CMK (cell line): ENCODE measurements at regions not wholly inside any gene's neighbourhood (a gene's known extent, or its start where the extent isn't known, plus 50 kb on each side); places are given as distances from the start of the nearest gene placed in this dataset.

Experiments
- DNase-seq: peaks from one replicate; pipeline ENCODE4 v3.0.0-alpha.2; 2010; ENCODE audit warnings: low read depth

GRCh38 chr4:176902710-176903323, 110.1 kb upstream of the VEGFC start:
- DNase-seq = no peak

- DNase-seq = no peak
Measured at GRCh38 chr4:176906709-176907108, 114.0 kb upstream of the VEGFC start.

GRCh38 chr4:176910646-176911045, 117.9 kb upstream of the VEGFC start:
- no peak for DNase-seq

- no peak for DNase-seq
Measured at GRCh38 chr4:176919631-176920030, 126.9 kb upstream of the VEGFC start.

GRCh38 chr4:176920694-176921093, 128.0 kb upstream of the VEGFC start:
- DNase-seq = no peak

- no peak for DNase-seq
Measured at GRCh38 chr4:176921256-176921655, 128.5 kb upstream of the VEGFC start.

GRCh38 chr4:176924238-176924637, 131.5 kb upstream of the VEGFC start:
- no peak for DNase-seq

- no peak for DNase-seq
Measured at GRCh38 chr4:176925962-176926361, 133.2 kb upstream of the VEGFC start.

GRCh38 chr4:176927117-176927516, 134.4 kb upstream of the VEGFC start:
- DNase-seq = no peak

GRCh38 chr4:176927664-176928063, 134.9 kb upstream of the VEGFC start:
- DNase-seq = no peak

GRCh38 chr4:176939445-176939844, 146.7 kb upstream of the VEGFC start:
- DNase-seq = no peak

GRCh38 chr4:176945334-176945733, 152.6 kb upstream of the VEGFC start:
- DNase-seq = no peak

GRCh38 chr4:176949029-176949428, 156.3 kb upstream of the VEGFC start:
- DNase-seq = no peak

- no peak for DNase-seq
Measured at GRCh38 chr4:176953021-176953420, 160.3 kb upstream of the VEGFC start.

- DNase-seq = no peak
Measured at GRCh38 chr4:176957353-176958118, 164.8 kb upstream of the VEGFC start.

- no peak for DNase-seq
Measured at GRCh38 chr4:176959980-176960379, 167.3 kb upstream of the VEGFC start.

GRCh38 chr4:176963121-176963520, 170.4 kb upstream of the VEGFC start:
- DNase-seq = no peak

- peak; percentile 12 for DNase-seq
Measured at GRCh38 chr4:176964116-176964691, 171.5 kb upstream of the VEGFC start.

GRCh38 chr4:176967586-176967985, 174.9 kb upstream of the VEGFC start:
- DNase-seq = no peak

- DNase-seq = no peak
Measured at GRCh38 chr4:176968094-176968493, 175.4 kb upstream of the VEGFC start.

GRCh38 chr4:176969011-176969410, 176.3 kb upstream of the VEGFC start:
- DNase-seq = no peak

- no peak for DNase-seq
Measured at GRCh38 chr4:176970853-176971252, 178.1 kb upstream of the VEGFC start.

GRCh38 chr4:176971576-176972115, 178.9 kb upstream of the VEGFC start:
- no peak for DNase-seq
